ENCODE measurements at regions not wholly inside any gene's neighbourhood (a gene's known extent, or its start where the extent isn't known, plus 50 kb on each side); places are given as distances from the start of the nearest gene placed in this dataset.
"Not testable (repeated sequence)": the region's sequence is repeated elsewhere in the genome, so short reads cannot be mapped to it uniquely, and the experiment has no call there.

- Histone ChIP-seq H3K27ac (ENCODE audit: low read depth, low read length) (no peak overlapping the region), H3K4me3 (ENCODE audit: low read depth, low read length) (no peak overlapping the region), H2AFZ (ENCODE audit: low read length, unreplicated experiment) (no peak overlapping the region), H3K27me3 (ENCODE audit: insufficient read depth, low read length) (no peaks in the 10 kb centered on the region), H3K79me2 (ENCODE audit: control insufficient read depth, insufficient read depth, low read length, unreplicated experiment) (no peaks in the 10 kb centered on the region), H3K36me3 (ENCODE audit: insufficient read depth, low read length) (no peaks in the 10 kb centered on the region), H3K4me1 (ENCODE audit: control insufficient read depth, insufficient read depth, low read length, unreplicated experiment) (no peaks in the 10 kb centered on the region)
Measured at GRCh38 chr13:23018143-23018542, 162.6 kb upstream of the SGCG start.

- Histone ChIP-seq H3K36me3 (ENCODE audit: insufficient read depth, low read length) (no peaks in the 10 kb centered on the region), H3K79me2 (ENCODE audit: control insufficient read depth, insufficient read depth, low read length, unreplicated experiment) (no peaks in the 10 kb centered on the region), H3K4me1 (ENCODE audit: control insufficient read depth, insufficient read depth, low read length, unreplicated experiment) (no peaks in the 10 kb centered on the region), H2AFZ (ENCODE audit: low read length, unreplicated experiment) (no peak overlapping the region), H3K27me3 (ENCODE audit: insufficient read depth, low read length) (no peaks in the 10 kb centered on the region; the same call in 1 of the 2 replicates), H3K27ac (ENCODE audit: low read depth, low read length) (no peak overlapping the region), H3K4me3 (ENCODE audit: low read depth, low read length) (no peak overlapping the region)
Measured at GRCh38 chr13:23020246-23020843, 160.4 kb upstream of the SGCG start.

- Histone ChIP-seq H3K27ac (ENCODE audit: low read depth, low read length) (no peak overlapping the region), H3K36me3 (ENCODE audit: insufficient read depth, low read length) (no peaks in the 10 kb centered on the region), H3K79me2 (ENCODE audit: control insufficient read depth, insufficient read depth, low read length, unreplicated experiment) (no peaks in the 10 kb centered on the region), H3K27me3 (ENCODE audit: insufficient read depth, low read length) (no peaks in the 10 kb centered on the region; the same call in 1 of the 2 replicates), H2AFZ (ENCODE audit: low read length, unreplicated experiment) (no peak overlapping the region), H3K4me1 (ENCODE audit: control insufficient read depth, insufficient read depth, low read length, unreplicated experiment) (no peaks in the 10 kb centered on the region), H3K4me3 (ENCODE audit: low read depth, low read length) (no peak overlapping the region)
Measured at GRCh38 chr13:23021906-23022305, 158.9 kb upstream of the SGCG start.

- Histone ChIP-seq H2AFZ (ENCODE audit: low read length, unreplicated experiment) (no peak overlapping the region), H3K4me3 (ENCODE audit: low read depth, low read length) (no peak overlapping the region), H3K27ac (ENCODE audit: low read depth, low read length) (no peak overlapping the region), H3K36me3 (ENCODE audit: insufficient read depth, low read length) (no peaks in the 10 kb centered on the region), H3K79me2 (ENCODE audit: control insufficient read depth, insufficient read depth, low read length, unreplicated experiment) (no peaks in the 10 kb centered on the region), H3K4me1 (ENCODE audit: control insufficient read depth, insufficient read depth, low read length, unreplicated experiment) (no peaks in the 10 kb centered on the region), H3K27me3 (ENCODE audit: insufficient read depth, low read length) (no peaks in the 10 kb centered on the region; the same call in 1 of the 2 replicates)
Measured at GRCh38 chr13:23022704-23023103, 158.1 kb upstream of the SGCG start.

GRCh38 chr13:23025864-23026608 is 154.7 kb upstream of the SGCG start:
- Histone ChIP-seq H3K79me2 (ENCODE audit: control insufficient read depth, insufficient read depth, low read length, unreplicated experiment) (no peaks in the 10 kb centered on the region), H3K4me3 (ENCODE audit: low read depth, low read length) (no peak overlapping the region), H3K4me1 (ENCODE audit: control insufficient read depth, insufficient read depth, low read length, unreplicated experiment) (no peaks in the 10 kb centered on the region), H3K27me3 (ENCODE audit: insufficient read depth, low read length) (no peaks in the 10 kb centered on the region; the same call in 1 of the 2 replicates), H2AFZ (ENCODE audit: low read length, unreplicated experiment) (no peak overlapping the region), H3K36me3 (ENCODE audit: insufficient read depth, low read length) (no peaks in the 10 kb centered on the region), H3K27ac (ENCODE audit: low read depth, low read length) (no peak overlapping the region)

- no peaks in the 10 kb centered on the region for H3K79me2 ChIP-seq (ENCODE audit: control insufficient read depth, insufficient read depth, low read length, unreplicated experiment)
- no peak overlapping the region for H2AFZ ChIP-seq (ENCODE audit: low read length, unreplicated experiment)
- no peaks in the 10 kb centered on the region for H3K4me1 ChIP-seq (ENCODE audit: control insufficient read depth, insufficient read depth, low read length, unreplicated experiment)
- H3K27me3 ChIP-seq (ENCODE audit: insufficient read depth, low read length) = no peaks in the 10 kb centered on the region
- no peaks in the 10 kb centered on the region for H3K36me3 ChIP-seq (ENCODE audit: insufficient read depth, low read length)
- no peak overlapping the region for H3K27ac ChIP-seq (ENCODE audit: low read depth, low read length)
- H3K4me3 ChIP-seq (ENCODE audit: low read depth, low read length) = no peak overlapping the region
Measured at GRCh38 chr13:23039266-23039935, 141.4 kb upstream of the SGCG start.

- H3K4me1 ChIP-seq (ENCODE audit: control insufficient read depth, insufficient read depth, low read length, unreplicated experiment) = no peaks in the 10 kb centered on the region
- no peaks in the 10 kb centered on the region for H3K79me2 ChIP-seq (ENCODE audit: control insufficient read depth, insufficient read depth, low read length, unreplicated experiment)
- no peak overlapping the region for H3K4me3 ChIP-seq (ENCODE audit: low read depth, low read length)
- no peak overlapping the region for H3K27ac ChIP-seq (ENCODE audit: low read depth, low read length)
- no peaks in the 10 kb centered on the region for H3K27me3 ChIP-seq (ENCODE audit: insufficient read depth, low read length)
- no peak overlapping the region for H2AFZ ChIP-seq (ENCODE audit: low read length, unreplicated experiment)
- H3K36me3 ChIP-seq (ENCODE audit: insufficient read depth, low read length) = no peaks in the 10 kb centered on the region
Measured at GRCh38 chr13:23042181-23042580, 138.6 kb upstream of the SGCG start.

GRCh38 chr13:23044906-23045305 is 135.9 kb upstream of the SGCG start:
- Histone ChIP-seq H3K79me2 (ENCODE audit: control insufficient read depth, insufficient read depth, low read length, unreplicated experiment) (no peaks in the 10 kb centered on the region), H3K4me1 (ENCODE audit: control insufficient read depth, insufficient read depth, low read length, unreplicated experiment) (no peaks in the 10 kb centered on the region), H2AFZ (ENCODE audit: low read length, unreplicated experiment) (no peak overlapping the region), H3K27ac (ENCODE audit: low read depth, low read length) (no peak overlapping the region), H3K36me3 (ENCODE audit: insufficient read depth, low read length) (no peaks in the 10 kb centered on the region), H3K4me3 (ENCODE audit: low read depth, low read length) (no peak overlapping the region), H3K27me3 (ENCODE audit: insufficient read depth, low read length) (no peaks in the 10 kb centered on the region)

GRCh38 chr13:23050126-23050525 is 130.7 kb upstream of the SGCG start:
- H3K79me2 ChIP-seq (ENCODE audit: control insufficient read depth, insufficient read depth, low read length, unreplicated experiment) = no peaks in the 10 kb centered on the region
- no peaks in the 10 kb centered on the region for H3K4me1 ChIP-seq (ENCODE audit: control insufficient read depth, insufficient read depth, low read length, unreplicated experiment)
- H3K27me3 ChIP-seq (ENCODE audit: insufficient read depth, low read length) = no peaks in the 10 kb centered on the region
- H2AFZ ChIP-seq (ENCODE audit: low read length, unreplicated experiment) = no peak overlapping the region
- no peaks in the 10 kb centered on the region for H3K36me3 ChIP-seq (ENCODE audit: insufficient read depth, low read length)
- H3K27ac ChIP-seq (ENCODE audit: low read depth, low read length) = no peak overlapping the region
- H3K4me3 ChIP-seq (ENCODE audit: low read depth, low read length) = no peak overlapping the region

GRCh38 chr13:23053711-23054110 is 127.1 kb upstream of the SGCG start:
- H3K4me1 ChIP-seq (ENCODE audit: control insufficient read depth, insufficient read depth, low read length, unreplicated experiment); H3K27me3 ChIP-seq (ENCODE audit: insufficient read depth, low read length); H3K79me2 ChIP-seq (ENCODE audit: control insufficient read depth, insufficient read depth, low read length, unreplicated experiment); H3K27ac ChIP-seq (ENCODE audit: low read depth, low read length); H2AFZ ChIP-seq (ENCODE audit: low read length, unreplicated experiment); H3K36me3 ChIP-seq (ENCODE audit: insufficient read depth, low read length); H3K4me3 ChIP-seq (ENCODE audit: low read depth, low read length): not testable (repeated sequence)

- H3K4me3 ChIP-seq (ENCODE audit: low read depth, low read length) = no peak overlapping the region
- H3K79me2 ChIP-seq (ENCODE audit: control insufficient read depth, insufficient read depth, low read length, unreplicated experiment) = no peaks in the 10 kb centered on the region
- H3K4me1 ChIP-seq (ENCODE audit: control insufficient read depth, insufficient read depth, low read length, unreplicated experiment) = no peaks in the 10 kb centered on the region
- H3K27me3 ChIP-seq (ENCODE audit: insufficient read depth, low read length) = no peaks in the 10 kb centered on the region
- no peak overlapping the region for H3K27ac ChIP-seq (ENCODE audit: low read depth, low read length)
- H3K36me3 ChIP-seq (ENCODE audit: insufficient read depth, low read length) = no peaks in the 10 kb centered on the region
- no peak overlapping the region for H2AFZ ChIP-seq (ENCODE audit: low read length, unreplicated experiment)
Measured at GRCh38 chr13:23059173-23059572, 121.6 kb upstream of the SGCG start.
